ENCODE measurements at regions not wholly inside any gene's neighbourhood (a gene's known extent, or its start where the extent isn't known, plus 50 kb on each side); places are given as distances from the start of the nearest gene placed in this dataset.

DNA sequence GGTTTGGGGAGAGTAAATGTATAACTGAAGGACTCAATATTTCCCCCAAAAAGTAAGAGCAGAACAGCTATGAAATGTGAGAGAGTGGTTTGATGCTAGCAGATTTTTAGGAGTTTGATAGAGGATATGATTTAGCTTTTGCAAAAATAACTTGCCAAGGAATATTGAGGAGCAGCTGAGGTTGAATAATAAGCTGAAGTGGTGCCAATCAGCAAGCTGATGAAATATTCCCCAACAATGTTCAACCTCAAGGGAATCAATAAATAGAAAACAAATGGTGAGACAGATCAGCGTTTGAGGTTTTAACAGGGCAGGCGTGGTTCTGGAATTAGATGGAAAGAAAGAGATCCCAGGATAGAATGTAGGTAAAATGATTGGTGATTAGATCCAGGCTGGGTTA, 413.4 kb upstream of the ADAMTS5 start:
- Histone ChIP-seq H3K36me3 (ENCODE audit: control insufficient read depth, insufficient read depth, low read length) (no peaks in the 10 kb centered on the region), H3K27me3 (replicated peaks; ENCODE audit: control insufficient read depth, insufficient read depth, low read length) (no peaks in the 10 kb centered on the region), H3K4me3 (replicated peaks; ENCODE audit: low read depth, low read length) (no peak overlapping the region)
- no peak for DNase-seq (ENCODE audit: extremely low read depth, insufficient read length)
- TF ChIP-seq, protein P1, sequence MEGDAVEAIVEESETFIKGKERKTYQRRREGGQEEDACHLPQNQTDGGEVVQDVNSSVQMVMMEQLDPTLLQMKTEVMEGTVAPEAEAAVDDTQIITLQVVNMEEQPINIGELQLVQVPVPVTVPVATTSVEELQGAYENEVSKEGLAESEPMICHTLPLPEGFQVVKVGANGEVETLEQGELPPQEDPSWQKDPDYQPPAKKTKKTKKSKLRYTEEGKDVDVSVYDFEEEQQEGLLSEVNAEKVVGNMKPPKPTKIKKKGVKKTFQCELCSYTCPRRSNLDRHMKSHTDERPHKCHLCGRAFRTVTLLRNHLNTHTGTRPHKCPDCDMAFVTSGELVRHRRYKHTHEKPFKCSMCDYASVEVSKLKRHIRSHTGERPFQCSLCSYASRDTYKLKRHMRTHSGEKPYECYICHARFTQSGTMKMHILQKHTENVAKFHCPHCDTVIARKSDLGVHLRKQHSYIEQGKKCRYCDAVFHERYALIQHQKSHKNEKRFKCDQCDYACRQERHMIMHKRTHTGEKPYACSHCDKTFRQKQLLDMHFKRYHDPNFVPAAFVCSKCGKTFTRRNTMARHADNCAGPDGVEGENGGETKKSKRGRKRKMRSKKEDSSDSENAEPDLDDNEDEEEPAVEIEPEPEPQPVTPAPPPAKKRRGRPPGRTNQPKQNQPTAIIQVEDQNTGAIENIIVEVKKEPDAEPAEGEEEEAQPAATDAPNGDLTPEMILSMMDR (IDR thresholded peaks at IDR 0.05; ENCODE audit: insufficient read depth, low read length, poor library complexity, severe bottlenecking): no peak

DNA sequence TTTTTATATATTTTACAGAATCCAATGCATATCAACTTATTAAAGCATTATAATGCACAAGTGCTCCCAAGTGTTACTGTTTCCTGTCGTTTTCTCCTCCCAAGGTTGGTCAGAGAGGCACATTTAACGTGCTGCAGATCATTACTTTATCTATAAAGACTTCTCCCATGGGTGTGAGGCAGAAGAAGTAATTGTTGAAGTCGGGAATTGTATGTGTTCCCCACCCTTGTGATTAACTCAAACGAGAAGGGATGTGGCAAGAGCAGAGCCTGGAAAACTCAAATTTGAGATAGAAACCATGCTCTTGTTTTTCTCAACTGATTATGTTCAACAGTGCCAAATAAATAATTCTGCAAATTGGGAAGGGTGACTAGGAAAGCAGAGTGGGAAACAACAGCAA, 412.5 kb upstream of the ADAMTS5 start:
- H3K36me3 ChIP-seq (ENCODE audit: control insufficient read depth, insufficient read depth, low read length): no peaks in the 10 kb centered on the region
- no peak for DNase-seq (ENCODE audit: extremely low read depth, insufficient read length)
- no peaks in the 10 kb centered on the region for H3K27me3 ChIP-seq (replicated peaks; ENCODE audit: control insufficient read depth, insufficient read depth, low read length)
- H3K4me3 ChIP-seq (replicated peaks; ENCODE audit: low read depth, low read length): no peak overlapping the region
- TF ChIP-seq, protein P1 (IDR thresholded peaks at IDR 0.05; ENCODE audit: insufficient read depth, low read length, poor library complexity, severe bottlenecking): no peak

DNA sequence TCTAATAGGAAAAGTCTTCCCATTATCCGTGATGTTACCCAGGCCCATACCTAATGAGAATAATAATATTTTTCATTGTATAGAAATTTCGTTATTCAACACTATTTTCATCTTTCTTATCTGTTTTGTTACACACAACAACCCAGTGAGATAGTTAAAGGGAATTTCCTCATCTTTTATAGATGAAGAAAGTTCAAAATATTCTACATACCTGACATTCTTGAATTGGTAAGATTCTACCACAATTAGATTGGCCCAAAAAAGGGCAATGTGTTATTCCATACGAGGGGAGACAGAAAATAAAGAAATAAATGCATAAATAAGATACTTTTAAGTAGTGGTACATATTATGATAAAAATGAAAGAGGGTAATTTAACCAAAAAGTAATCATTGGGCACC, 405.5 kb upstream of the ADAMTS5 start:
- Histone ChIP-seq H3K4me3 (replicated peaks; ENCODE audit: low read depth, low read length) (no peak overlapping the region), H3K36me3 (ENCODE audit: control insufficient read depth, insufficient read depth, low read length) (no peaks in the 10 kb centered on the region), H3K27me3 (replicated peaks; ENCODE audit: control insufficient read depth, insufficient read depth, low read length) (no peaks in the 10 kb centered on the region)
- no peak for DNase-seq (ENCODE audit: extremely low read depth, insufficient read length)
- TF ChIP-seq, protein P1 (IDR thresholded peaks at IDR 0.05; ENCODE audit: insufficient read depth, low read length, poor library complexity, severe bottlenecking): no peak

DNA sequence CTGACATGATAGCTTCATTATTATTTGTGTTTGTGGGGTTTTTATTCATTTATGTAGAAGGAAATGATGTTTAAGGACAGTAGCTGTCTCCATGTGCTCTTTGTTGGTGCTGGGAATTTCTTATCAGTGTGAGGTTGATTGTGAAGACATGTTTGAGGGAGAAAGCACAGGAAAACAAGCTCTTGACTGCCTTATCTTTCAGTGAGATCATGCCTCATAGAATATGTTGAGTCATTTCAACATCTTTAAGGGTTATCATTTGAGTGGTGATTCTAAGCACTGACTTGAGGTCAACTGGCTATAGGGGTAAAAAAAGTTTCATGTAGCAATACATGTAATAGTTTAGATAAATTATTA, 405.1 kb upstream of the ADAMTS5 start:
- DNase-seq (ENCODE audit: extremely low read depth, insufficient read length): no peak
- Histone ChIP-seq H3K36me3 (ENCODE audit: control insufficient read depth, insufficient read depth, low read length) (no peaks in the 10 kb centered on the region), H3K4me3 (replicated peaks; ENCODE audit: low read depth, low read length) (no peak overlapping the region), H3K27me3 (replicated peaks; ENCODE audit: control insufficient read depth, insufficient read depth, low read length) (no peaks in the 10 kb centered on the region)
- TF ChIP-seq, protein P1 (IDR thresholded peaks at IDR 0.05; ENCODE audit: insufficient read depth, low read length, poor library complexity, severe bottlenecking): no peak

DNA sequence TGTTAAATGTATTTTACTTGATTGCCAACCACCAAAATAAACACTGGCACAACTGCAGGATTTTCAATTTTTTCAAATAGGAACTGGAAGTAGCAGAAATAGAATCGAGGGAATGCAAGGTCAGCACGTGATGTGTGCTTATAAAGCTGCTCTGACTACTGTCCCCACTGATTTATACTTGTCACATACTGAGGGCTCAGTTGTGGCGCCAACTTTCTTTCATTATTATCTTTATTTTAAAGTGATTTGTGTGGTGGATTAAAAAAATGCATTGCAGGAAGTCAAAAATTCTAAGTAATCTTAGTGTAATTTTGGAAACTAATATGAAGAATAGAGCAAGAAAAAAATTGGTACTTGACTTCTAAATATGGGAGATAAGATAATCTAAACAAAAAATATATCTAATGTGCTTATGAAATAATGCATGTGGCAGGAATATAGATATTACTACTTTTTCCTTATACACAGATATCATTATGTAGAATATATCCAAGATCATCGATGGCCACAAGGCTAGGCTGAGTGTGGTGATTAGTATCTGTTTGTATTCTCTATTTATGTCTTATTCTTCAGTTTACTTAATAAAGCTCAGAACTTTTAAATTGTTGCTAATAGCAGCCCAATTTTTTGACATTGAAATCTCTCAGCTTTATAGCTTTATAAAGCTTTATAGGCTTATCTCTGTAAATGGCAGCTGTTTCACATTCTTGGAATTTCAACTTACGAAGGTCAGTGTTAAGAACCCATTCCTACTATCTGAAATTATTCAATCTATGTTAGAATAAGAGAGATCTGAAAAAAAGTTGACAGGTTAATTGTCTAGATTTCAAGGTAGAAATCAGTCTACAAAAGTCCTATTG, 404.5 kb upstream of the ADAMTS5 start:
- no peaks in the 10 kb centered on the region for H3K36me3 ChIP-seq (ENCODE audit: control insufficient read depth, insufficient read depth, low read length)
- H3K4me3 ChIP-seq (replicated peaks; ENCODE audit: low read depth, low read length): no peak overlapping the region
- TF ChIP-seq, protein P1 (IDR thresholded peaks at IDR 0.05; ENCODE audit: insufficient read depth, low read length, poor library complexity, severe bottlenecking): no peak
- no peaks in the 10 kb centered on the region for H3K27me3 ChIP-seq (replicated peaks; ENCODE audit: control insufficient read depth, insufficient read depth, low read length)
- DNase-seq (ENCODE audit: extremely low read depth, insufficient read length): no peak
